ENCODE measurements at regions not wholly inside any gene's neighbourhood (a gene's known extent, or its start where the extent isn't known, plus 50 kb on each side); places are given as distances from the start of the nearest gene placed in this dataset.

DNA sequence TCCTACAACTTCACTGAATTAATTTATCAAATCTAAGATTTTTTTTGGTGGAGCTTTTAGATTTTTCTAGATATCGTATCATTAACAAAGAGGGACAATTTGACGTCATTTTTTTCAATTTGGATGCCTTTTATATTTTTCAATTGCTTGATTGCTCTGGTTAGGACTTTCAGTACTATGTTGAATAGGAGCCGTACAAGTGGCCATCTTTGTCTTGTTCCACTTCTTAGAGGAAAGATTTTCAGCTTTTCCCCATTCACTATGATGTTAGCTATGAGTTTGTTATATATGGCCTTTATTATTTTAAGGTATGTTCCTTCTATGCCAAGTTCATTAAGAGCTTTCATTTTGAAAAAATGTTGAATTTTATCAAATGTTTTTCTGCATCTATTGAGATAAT is 86.4 kb upstream of the MYCN start:
- DNase-seq (ENCODE audit: low read depth in 1 of 2, low spot score in 2 of 2) = no peak
- H3K23ac ChIP-seq (ENCODE audit: insufficient read length) = no peak overlapping the region
- H3K4me2 ChIP-seq (ENCODE audit: insufficient read depth in 1 of 2, low read depth in 2 of 2, low read length in 2 of 2) = no peak overlapping the region
- no peak overlapping the region for H2BK15ac ChIP-seq (ENCODE audit: low read length)
- no peak overlapping the region for H2BK120ac ChIP-seq (replicated peaks; ENCODE audit: low read depth, low read length)
- no peak overlapping the region for H3K18ac ChIP-seq (ENCODE audit: extremely low read depth, low read length)
- no peak overlapping the region for H2BK5ac ChIP-seq (ENCODE audit: low read depth, low read length)
- no peak for TF ChIP-seq CREB1 (IDR thresholded peaks at IDR 0.05)
- no peak for TF ChIP-seq HDAC2 (IDR thresholded peaks at IDR 0.05; ENCODE audit: borderline replicate concordance in 1 of 2, low read depth in 2 of 2, low read length in 2 of 2)
- TF ChIP-seq EZH2 (IDR thresholded peaks at IDR 0.05; ENCODE audit: low read depth, low read length, severe bottlenecking) = no peak
- TF ChIP-seq, protein P1, sequence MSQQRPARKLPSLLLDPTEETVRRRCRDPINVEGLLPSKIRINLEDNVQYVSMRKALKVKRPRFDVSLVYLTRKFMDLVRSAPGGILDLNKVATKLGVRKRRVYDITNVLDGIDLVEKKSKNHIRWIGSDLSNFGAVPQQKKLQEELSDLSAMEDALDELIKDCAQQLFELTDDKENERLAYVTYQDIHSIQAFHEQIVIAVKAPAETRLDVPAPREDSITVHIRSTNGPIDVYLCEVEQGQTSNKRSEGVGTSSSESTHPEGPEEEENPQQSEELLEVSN (IDR thresholded peaks at IDR 0.05) = no peak
- TF ChIP-seq, protein P2, sequence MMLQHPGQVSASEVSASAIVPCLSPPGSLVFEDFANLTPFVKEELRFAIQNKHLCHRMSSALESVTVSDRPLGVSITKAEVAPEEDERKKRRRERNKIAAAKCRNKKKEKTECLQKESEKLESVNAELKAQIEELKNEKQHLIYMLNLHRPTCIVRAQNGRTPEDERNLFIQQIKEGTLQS (IDR thresholded peaks at IDR 0.05; ENCODE audit: insufficient read depth, low read depth, low read length) = no peak
- TF ChIP-seq, protein P3, sequence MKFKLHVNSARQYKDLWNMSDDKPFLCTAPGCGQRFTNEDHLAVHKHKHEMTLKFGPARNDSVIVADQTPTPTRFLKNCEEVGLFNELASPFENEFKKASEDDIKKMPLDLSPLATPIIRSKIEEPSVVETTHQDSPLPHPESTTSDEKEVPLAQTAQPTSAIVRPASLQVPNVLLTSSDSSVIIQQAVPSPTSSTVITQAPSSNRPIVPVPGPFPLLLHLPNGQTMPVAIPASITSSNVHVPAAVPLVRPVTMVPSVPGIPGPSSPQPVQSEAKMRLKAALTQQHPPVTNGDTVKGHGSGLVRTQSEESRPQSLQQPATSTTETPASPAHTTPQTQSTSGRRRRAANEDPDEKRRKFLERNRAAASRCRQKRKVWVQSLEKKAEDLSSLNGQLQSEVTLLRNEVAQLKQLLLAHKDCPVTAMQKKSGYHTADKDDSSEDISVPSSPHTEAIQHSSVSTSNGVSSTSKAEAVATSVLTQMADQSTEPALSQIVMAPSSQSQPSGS (IDR thresholded peaks at IDR 0.05; ENCODE audit: low read length) = no peak
- no peak for TF ChIP-seq BCL11A (IDR thresholded peaks at IDR 0.05; ENCODE audit: low read depth in 2 of 2, low read length in 2 of 2)
- no peak for TF ChIP-seq CEBPB (IDR thresholded peaks at IDR 0.05; ENCODE audit: low read depth, low read length)
- no peak for TF ChIP-seq CHD1 (IDR thresholded peaks at IDR 0.05; ENCODE audit: low read depth, low read length)
- TF ChIP-seq KDM1A (IDR thresholded peaks at IDR 0.05; ENCODE audit: borderline replicate concordance, low read length) = no peak
- TF ChIP-seq TEAD4 (IDR thresholded peaks at IDR 0.05; ENCODE audit: low read depth, low read length) = no peak
- H3K9me3 ChIP-seq (ENCODE audit: insufficient read depth in 2 of 2, low read depth in 1 of 2, low read length in 1 of 2) = no peaks in the 10 kb centered on the region
- H3K79me1 ChIP-seq (ENCODE audit: low read depth, low read length) = no peaks in the 10 kb centered on the region
- no peak overlapping the region for H4K5ac ChIP-seq (ENCODE audit: insufficient read length, low read depth, low read length)
- H3K79me2 ChIP-seq (ENCODE audit: control insufficient read depth in 1 of 2, insufficient read depth in 2 of 2, low read length in 2 of 2) = no peaks in the 10 kb centered on the region
- no peaks in the 10 kb centered on the region for H3K23me2 ChIP-seq (ENCODE audit: low read depth, low read length)
- no peak overlapping the region for H3K27ac ChIP-seq (ENCODE audit: low read depth, low read length)
- no peak for FAIRE-seq
- 59% methylated on average over 3 of the region's 3 CpGs; no CpG with 5 or more reads in 1 of the 2 experiments for WGBS, 2 experiments (ENCODE audit: extremely low coverage in 1 of 2, insufficient coverage in 1 of 2, insufficient read length in 1 of 2, insufficient replicate concordance in 2 of 2, low coverage in 1 of 2, low lambda C conversion rate in 2 of 2, missing lambda C conversion rate in 1 of 2)
- H2AFZ ChIP-seq (ENCODE audit: low read length) = no peak overlapping the region
- no peaks in the 10 kb centered on the region for H3K4me1 ChIP-seq (replicated peaks in 1 of 4; ENCODE audit: control insufficient read depth in 3 of 4, insufficient read depth in 4 of 4, low read length in 3 of 4)
- no peak overlapping the region for H2AK5ac ChIP-seq (ENCODE audit: low read depth, low read length)
- H3K4ac ChIP-seq (replicated peaks; ENCODE audit: insufficient read length, low read depth, low read length) = no peak overlapping the region
- no peak overlapping the region for H3K4me3 ChIP-seq (ENCODE audit: extremely low read depth in 1 of 4, insufficient read depth in 2 of 4, low read depth in 3 of 4, low read length in 4 of 4)
- no peak overlapping the region for H3K14ac ChIP-seq (ENCODE audit: insufficient read length)
- ChIA-PET CTCF (ENCODE audit: partially characterized antibody) (interaction anchor here (0.6 to 0.7 kb wide), 2 partner anchors 44 to 301 kb away, joined by 3 read pairs; no protein-coding TSS in a partner anchor), POLR2A (ENCODE audit: partially characterized antibody) (no interaction called here)
- H3K36me3 ChIP-seq (ENCODE audit: control insufficient read depth in 2 of 4, insufficient read depth in 4 of 4, low read length in 3 of 4) = no peaks in the 10 kb centered on the region
- H4K91ac ChIP-seq (replicated peaks; ENCODE audit: insufficient read length, low read length) = no peak overlapping the region
- H2BK12ac ChIP-seq (ENCODE audit: low read depth, low read length) = no peak overlapping the region
- H3K27me3 ChIP-seq (replicated peaks in 1 of 4; ENCODE audit: control insufficient read depth in 3 of 4, extremely low read depth in 1 of 4, insufficient read depth in 3 of 4, low read length in 3 of 4) = no peaks in the 10 kb centered on the region
- H4K8ac ChIP-seq (ENCODE audit: extremely low read depth, insufficient read depth, low read length) = no peak overlapping the region
- H3K9ac ChIP-seq (replicated peaks in 1 of 4; ENCODE audit: extremely low read depth in 1 of 4, low read depth in 3 of 4, low read length in 3 of 4) = no peak overlapping the region
- H3K56ac ChIP-seq (replicated peaks; ENCODE audit: insufficient read length, low read depth, low read length) = no peak overlapping the region
- H4K20me1 ChIP-seq (replicated peaks in 1 of 2; ENCODE audit: control insufficient read depth in 1 of 2, insufficient read depth in 2 of 2, low read length in 2 of 2) = no peaks in the 10 kb centered on the region
- no peak overlapping the region for H2BK20ac ChIP-seq (ENCODE audit: low read length)
